SK-N-MC (cell line): ENCODE measurements at regions not wholly inside any gene's neighbourhood (a gene's known extent, or its start where the extent isn't known, plus 50 kb on each side); places are given as distances from the start of the nearest gene placed in this dataset.

Experiments used
- DNase-seq: peaks from one replicate; pipeline ENCODE4 v3.0.0-alpha.2; 2011; ENCODE audit warnings: low read depth, low spot score
- H3K27ac ChIP-seq: fragments of 200-600 bp; sonication (generic); 2 replicates; pipeline ENCODE4 v1.5.1; 2016; ENCODE audit warnings: mixed run types
- H3K36me3 ChIP-seq: fragments of 200-600 bp; sonication (generic); 2 replicates; pipeline ENCODE4 v1.6.1; 2017; ENCODE audit warnings: antibody characterized with exemption, low read length, mixed read lengths; ENCODE audit not compliant: insufficient read depth
- H3K4me3 ChIP-seq: fragments of 200-600 bp; sonication (generic); 2 replicates; pipeline ENCODE4 v1.5.1; 2016
- H3K9ac ChIP-seq: fragments of 200-600 bp; sonication (generic); 2 replicates; pipeline ENCODE4 v1.8.0; 2017; ENCODE audit warnings: mixed run types, mixed read lengths; ENCODE audit not compliant: insufficient read length
- H3K9me3 ChIP-seq: fragments of 200-600 bp; sonication (generic); 2 replicates; pipeline ENCODE4 v1.6.1; 2017; ENCODE audit warnings: low read depth, mild to moderate bottlenecking, antibody characterized with exemption, low read length, moderate library complexity, mixed read lengths
- EZH2 ChIP-seq: fragments of 200-600 bp; sonication (generic); IDR thresholded peaks from one replicate; pipeline ENCODE4 v1.6.1; 2017; ENCODE audit warnings: antibody characterized with exemption
- FOXP2 ChIP-seq: optimal IDR thresholded peaks from 2 replicates; pipeline ENCODE3; 2011; ENCODE audit warnings: mild to moderate bottlenecking, moderate library complexity; ENCODE audit not compliant: insufficient read depth; ENCODE audit errors: extremely low read length, control extremely low read depth
- POLR2AphosphoS5 ChIP-seq: IDR thresholded peaks from 2 replicates; pipeline ENCODE4 v1.6.1; 2012; ENCODE audit warnings: mild to moderate bottlenecking, low read depth, low read length, borderline replicate concordance

DNA sequence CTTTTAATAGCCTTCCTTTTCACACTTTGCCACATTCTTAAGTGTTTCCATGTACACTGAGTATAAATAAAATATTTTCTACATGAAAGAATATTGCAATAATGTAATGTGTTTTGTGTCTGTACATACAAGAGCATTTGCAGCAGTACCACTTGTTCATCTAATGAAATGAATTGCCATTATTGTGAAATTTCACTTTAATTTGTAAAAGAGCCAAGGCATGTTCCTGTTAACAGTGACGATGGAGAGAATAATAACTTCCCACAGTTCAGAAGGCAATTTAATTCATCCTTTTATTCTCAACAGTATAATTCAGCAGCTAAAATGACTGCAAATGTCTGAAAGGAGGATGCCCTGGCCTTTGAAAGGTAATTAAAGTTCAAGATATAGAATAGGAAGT lies 853.9 kb downstream of the LRRTM4 start:
- H3K27ac ChIP-seq: no peak overlapping the region
- DNase-seq: no peak
- H3K9ac ChIP-seq: no peak overlapping the region
- no peak overlapping the region for H3K4me3 ChIP-seq
- no peaks in the 10 kb centered on the region for H3K36me3 ChIP-seq
- no peak for TF ChIP-seq EZH2
- TF ChIP-seq FOXP2: no peak
- TF ChIP-seq POLR2AphosphoS5: no peak
- H3K9me3 ChIP-seq: no peaks in the 10 kb centered on the region

DNA sequence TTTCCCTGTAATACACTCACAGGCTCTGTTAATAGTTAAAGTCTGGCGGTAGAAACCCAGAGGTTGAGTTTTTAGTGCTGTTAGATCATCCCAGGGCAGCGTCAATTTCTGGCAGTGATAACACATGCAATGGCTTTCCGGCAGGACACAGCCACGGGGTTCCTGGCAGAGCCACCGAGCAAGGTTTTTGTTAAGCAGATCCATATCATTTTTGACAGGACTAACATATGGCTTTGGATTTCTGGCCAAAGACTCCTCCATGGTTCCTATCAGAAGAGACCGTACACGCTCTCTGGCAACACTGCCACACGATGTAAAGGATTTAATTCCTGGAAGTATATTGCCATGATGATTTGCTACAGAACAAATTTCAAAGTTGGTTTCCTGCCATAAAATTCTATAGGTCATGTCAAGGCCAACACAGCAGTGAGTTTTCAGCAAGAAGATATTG lies 854.3 kb downstream of the LRRTM4 start:
- H3K36me3 ChIP-seq: no peaks in the 10 kb centered on the region
- no peak for TF ChIP-seq POLR2AphosphoS5
- no peak for TF ChIP-seq EZH2
- no peak for TF ChIP-seq FOXP2
- no peak overlapping the region for H3K9ac ChIP-seq
- no peak overlapping the region for H3K27ac ChIP-seq
- H3K4me3 ChIP-seq: no peak overlapping the region
- no peaks in the 10 kb centered on the region for H3K9me3 ChIP-seq
- no peak for DNase-seq

DNA sequence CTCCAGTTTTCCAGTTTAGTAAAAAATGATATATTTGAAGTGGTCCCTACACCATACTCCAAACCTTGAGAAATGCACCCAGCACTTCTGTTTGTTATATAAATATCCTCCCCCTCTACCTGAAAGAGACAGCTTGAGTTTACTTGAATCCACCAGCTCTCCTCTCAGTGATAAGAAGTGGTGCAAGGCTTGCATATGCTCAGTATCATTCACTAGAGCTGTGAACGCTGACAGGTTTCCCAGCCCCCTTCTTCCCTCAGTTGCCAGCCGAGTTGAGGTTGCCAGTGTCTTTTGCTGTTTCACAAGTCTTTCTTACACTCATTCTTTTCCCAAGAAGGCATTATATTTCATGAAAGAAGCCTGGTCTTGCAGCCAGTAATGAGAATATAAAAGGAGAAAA lies 880.0 kb downstream of the LRRTM4 start:
- Histone ChIP-seq H3K36me3 (no peaks in the 10 kb centered on the region), H3K9me3 (no peaks in the 10 kb centered on the region), H3K9ac (no peak overlapping the region), H3K4me3 (no peak overlapping the region), H3K27ac (no peak overlapping the region)
- TF ChIP-seq FOXP2 (no peak), POLR2AphosphoS5 (no peak)
- DNase-seq: no peak

DNA sequence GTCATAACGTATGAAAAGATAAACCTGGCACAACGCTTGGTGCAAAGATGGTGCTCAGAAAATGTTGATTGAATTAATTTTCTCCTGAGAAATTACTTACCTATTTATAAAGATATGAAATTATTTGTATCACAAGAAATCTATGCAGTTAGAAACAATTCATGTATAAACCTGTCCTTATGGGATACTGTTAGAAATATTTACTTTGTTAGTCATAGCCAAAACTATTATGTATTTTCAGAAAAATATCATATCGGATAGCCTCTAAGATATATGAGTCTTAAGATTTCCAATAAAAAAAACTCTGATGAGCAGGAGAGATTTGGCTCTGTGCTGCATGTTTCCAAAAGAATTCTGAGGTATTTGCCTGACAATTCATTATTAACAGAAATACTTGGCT lies 880.7 kb downstream of the LRRTM4 start:
- Histone ChIP-seq H3K27ac (no peak overlapping the region), H3K9ac (no peak overlapping the region), H3K36me3 (no peaks in the 10 kb centered on the region), H3K9me3 (no peaks in the 10 kb centered on the region), H3K4me3 (no peak overlapping the region)
- no peak for DNase-seq
- no peak for TF ChIP-seq EZH2
- no peak for TF ChIP-seq FOXP2
- no peak for TF ChIP-seq POLR2AphosphoS5

DNA sequence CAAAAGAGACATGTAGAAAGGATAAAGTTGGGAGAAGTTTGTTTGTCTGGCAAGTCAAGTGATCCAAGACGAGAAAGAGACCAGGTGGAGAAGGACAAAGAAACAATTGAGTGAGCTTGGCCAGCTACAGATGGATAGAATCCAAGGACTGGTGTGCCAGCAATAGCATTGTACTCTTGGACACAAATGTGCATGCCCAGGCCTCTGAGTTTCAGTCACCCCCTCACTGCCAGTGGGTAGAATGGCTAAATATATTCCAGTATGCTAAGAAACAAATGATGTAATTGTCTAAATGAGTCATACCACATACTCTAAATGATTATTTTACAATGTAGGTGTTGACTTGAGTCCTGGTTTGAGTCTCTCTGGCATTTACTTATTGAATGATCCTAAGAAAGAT lies 881.3 kb downstream of the LRRTM4 start:
- no peak for TF ChIP-seq FOXP2
- TF ChIP-seq POLR2AphosphoS5: no peak
- TF ChIP-seq EZH2: no peak
- Histone ChIP-seq H3K9me3 (no peaks in the 10 kb centered on the region), H3K4me3 (no peak overlapping the region), H3K27ac (no peak overlapping the region), H3K9ac (no peak overlapping the region), H3K36me3 (no peaks in the 10 kb centered on the region)
- no peak for DNase-seq

DNA sequence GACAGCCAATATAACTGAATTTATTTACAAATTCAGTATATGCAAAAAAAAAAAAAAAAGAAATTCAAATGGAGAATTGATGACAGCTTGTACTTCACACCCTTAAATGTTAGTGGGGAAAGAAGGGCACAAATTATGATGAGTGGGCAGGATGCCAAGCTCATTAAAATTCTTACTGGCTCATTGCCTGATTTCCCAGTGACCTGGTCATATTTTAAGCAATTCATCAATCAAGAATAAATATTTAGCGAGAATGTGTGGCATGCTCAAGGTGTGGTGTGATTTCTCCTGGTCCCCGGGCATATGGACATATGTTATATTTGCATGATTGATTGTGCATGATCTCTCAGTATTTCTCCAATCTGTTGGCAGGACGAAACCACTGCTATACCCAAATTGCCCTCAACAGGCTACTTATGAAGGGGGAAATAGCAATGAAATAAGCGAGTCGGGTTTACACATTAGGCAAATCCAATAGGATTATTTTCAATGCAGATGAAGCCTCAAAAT lies 883.0 kb downstream of the LRRTM4 start:
- Histone ChIP-seq H3K9ac (no peak overlapping the region), H3K4me3 (no peak overlapping the region), H3K36me3 (no peaks in the 10 kb centered on the region), H3K9me3 (no peaks in the 10 kb centered on the region), H3K27ac (no peak overlapping the region)
- TF ChIP-seq EZH2 (no peak), FOXP2 (no peak), POLR2AphosphoS5 (no peak)
- DNase-seq: no peak

DNA sequence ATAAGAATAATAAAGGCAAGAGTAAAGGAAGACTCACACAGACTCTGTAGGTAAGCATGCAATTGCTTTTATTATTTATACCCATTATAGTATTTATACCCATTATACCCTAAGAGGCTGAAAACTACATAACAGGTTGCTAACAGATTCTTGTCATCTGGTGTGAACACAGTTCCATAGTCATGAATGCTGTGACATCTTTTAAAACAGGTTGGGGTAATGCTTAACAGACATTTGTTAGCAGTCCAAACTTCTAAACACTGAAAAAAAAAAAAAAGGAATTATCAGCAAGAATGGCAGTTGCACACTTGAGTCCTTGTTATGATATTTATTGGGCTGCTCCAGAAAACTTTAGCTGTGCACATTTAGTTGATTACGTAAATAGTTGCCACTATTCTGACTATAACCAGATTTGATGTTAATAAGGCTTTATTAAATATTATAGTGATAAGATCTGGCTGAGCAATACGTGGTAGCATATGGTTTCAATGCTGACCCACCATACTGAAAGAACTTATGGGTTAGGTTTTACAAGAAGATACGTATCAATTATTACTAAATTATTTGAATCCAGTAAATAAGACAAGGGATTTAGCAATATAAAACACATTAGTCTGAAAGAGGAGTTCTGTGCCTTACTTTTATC lies 888.8 kb downstream of the LRRTM4 start:
- Histone ChIP-seq H3K27ac (no peak overlapping the region), H3K9ac (no peak overlapping the region), H3K4me3 (no peak overlapping the region), H3K36me3 (no peaks in the 10 kb centered on the region), H3K9me3 (no peaks in the 10 kb centered on the region)
- DNase-seq: no peak
- TF ChIP-seq EZH2: no peak
- no peak for TF ChIP-seq FOXP2
- no peak for TF ChIP-seq POLR2AphosphoS5

DNA sequence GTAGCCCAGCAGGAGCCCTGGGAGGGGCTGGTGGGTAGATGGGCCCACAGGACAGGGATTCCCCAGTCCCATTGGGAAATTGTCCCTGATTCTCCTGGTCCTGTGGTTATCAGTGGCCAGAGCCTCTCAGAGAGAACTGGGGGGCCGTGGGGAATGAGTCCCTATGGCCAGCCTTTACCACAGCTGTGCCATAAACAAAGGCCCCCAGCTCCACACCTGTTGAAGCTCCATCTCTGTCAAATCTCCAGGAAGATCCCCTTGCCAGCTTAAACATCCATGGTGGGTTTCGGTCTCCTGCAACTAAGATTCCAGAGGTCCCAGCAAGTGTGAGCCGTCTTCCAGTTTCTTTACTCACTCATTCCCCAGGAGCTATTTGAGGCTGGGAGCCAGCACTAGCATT lies 897.1 kb downstream of the LRRTM4 start:
- no peak for DNase-seq
- Histone ChIP-seq H3K36me3 (no peaks in the 10 kb centered on the region), H3K9me3 (no peaks in the 10 kb centered on the region), H3K27ac (no peak overlapping the region), H3K9ac (no peak overlapping the region), H3K4me3 (no peak overlapping the region)
- no peak for TF ChIP-seq EZH2
- no peak for TF ChIP-seq FOXP2
- no peak for TF ChIP-seq POLR2AphosphoS5

DNA sequence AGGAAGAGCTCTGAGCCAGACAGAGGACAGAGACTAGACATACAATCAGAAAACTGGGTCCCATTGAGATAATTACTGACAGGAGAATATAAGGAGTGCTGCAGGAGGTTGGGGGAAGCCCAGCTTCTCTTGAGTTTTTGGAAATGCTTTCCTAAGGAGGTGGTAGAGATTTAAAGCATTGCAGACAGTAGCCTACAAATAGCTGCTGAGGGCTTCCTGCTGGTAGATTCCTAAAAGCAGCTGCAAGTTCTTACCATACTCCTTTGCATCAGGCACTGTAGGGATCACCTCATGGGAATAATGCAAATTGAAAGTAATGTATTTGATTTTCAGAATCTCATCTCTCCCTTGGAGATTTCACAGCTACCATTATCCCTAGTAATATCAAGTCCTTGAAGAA lies 902.6 kb upstream of the GCFC2 start:
- Histone ChIP-seq H3K27ac (no peak overlapping the region), H3K9ac (no peak overlapping the region), H3K4me3 (no peak overlapping the region), H3K9me3 (no peaks in the 10 kb centered on the region), H3K36me3 (no peaks in the 10 kb centered on the region)
- TF ChIP-seq EZH2 (no peak), POLR2AphosphoS5 (no peak), FOXP2 (no peak)
- no peak for DNase-seq
